HL-60 (cell line): ENCODE measurements at regions not wholly inside any gene's neighbourhood (a gene's known extent, or its start where the extent isn't known, plus 50 kb on each side); places are given as distances from the start of the nearest gene placed in this dataset.

ENCODE experiments used
- DNase-seq, 2 experiments: peaks; one replicate each; pipeline ENCODE4 v3.0.0-alpha.2; 2010 to 2020; ENCODE audit warnings: low read depth in 1 of 2, low spot score in 1 of 2
- H3K27ac ChIP-seq: fragments of 250-450 bp; sonication (Bioruptor Pico); replicated peaks from 2 replicates; pipeline ENCODE4 v1.5.1; 2020; ENCODE audit warnings: mild to moderate bottlenecking, moderate library complexity
- H3K27me3 ChIP-seq: fragments of 250-450 bp; sonication (Bioruptor Pico); 2 replicates; pipeline ENCODE4 v1.5.1; 2021; ENCODE audit warnings: mild to moderate bottlenecking, moderate library complexity; ENCODE audit not compliant: insufficient read depth, poor library complexity, severe bottlenecking
- H3K4me3 ChIP-seq: replicated peaks from 2 replicates; pipeline ENCODE4 v1.5.1; 2011; ENCODE audit warnings: mild to moderate bottlenecking, control low read depth, low read length; ENCODE audit not compliant: insufficient read depth
- CTCF ChIP-seq: IDR thresholded peaks from one replicate; pipeline ENCODE4 v1.5.1; 2011; ENCODE audit warnings: low read length, control low read depth, inconsistent platforms; ENCODE audit not compliant: insufficient read depth
- GABPA ChIP-seq: IDR thresholded peaks from 2 replicates; pipeline ENCODE4 v1.6.1; 2012; ENCODE audit warnings: low read depth
- POLR2AphosphoS5 ChIP-seq: IDR thresholded peaks from 2 replicates; pipeline ENCODE4 v1.6.1; 2012; ENCODE audit warnings: low read depth
- REST ChIP-seq: IDR thresholded peaks from 2 replicates; pipeline ENCODE4 v1.6.1; 2012; ENCODE audit warnings: low read depth; ENCODE audit not compliant: insufficient replicate concordance
- SPI1 ChIP-seq: IDR thresholded peaks from 2 replicates; pipeline ENCODE4 v1.6.1; 2012; ENCODE audit warnings: low read depth, mild to moderate bottlenecking, borderline replicate concordance

- Histone ChIP-seq H3K4me3 (no peak overlapping the region), H3K27ac (no peak overlapping the region), H3K27me3 (no peaks in the 10 kb centered on the region)
- no peak for DNase-seq
- TF ChIP-seq GABPA = no peak
- no peak for TF ChIP-seq SPI1
- no peak for TF ChIP-seq CTCF
- no peak for TF ChIP-seq POLR2AphosphoS5
- TF ChIP-seq REST = no peak
Observed at GRCh38 chr6:166754218-166755030, 127.4 kb upstream of the RPS6KA2 start.

GRCh38 chr6:166752928-166753721 lies 126.1 kb upstream of the RPS6KA2 start:
- TF ChIP-seq GABPA (no peak), POLR2AphosphoS5 (no peak), SPI1 (no peak), CTCF (no peak), REST (no peak)
- Histone ChIP-seq H3K4me3 (no peak overlapping the region), H3K27ac (no peak overlapping the region), H3K27me3 (no peaks in the 10 kb centered on the region)
- DNase-seq = no peak

- H3K4me3 ChIP-seq = no peak overlapping the region
- DNase-seq = no peak
- no peak overlapping the region for H3K27ac ChIP-seq
- no peaks in the 10 kb centered on the region for H3K27me3 ChIP-seq
- TF ChIP-seq CTCF = no peak
Observed at GRCh38 chr6:166752097-166752496, 125.0 kb upstream of the RPS6KA2 start.
